HCT116 (cell line): ENCODE measurements at regions not wholly inside any gene's neighbourhood (a gene's known extent, or its start where the extent isn't known, plus 50 kb on each side); places are given as distances from the start of the nearest gene placed in this dataset.

Experiments
- ATAC-seq: fragments of 200-7000 bp; cut with Tn5 transposase; 2 replicates; pipeline ENCODE4 v1.9.1; 2020; ENCODE audit warnings: mild to moderate bottlenecking, moderate library complexity
- BruUV-seq: library from RNA; stranded (reverse); fragments of 400-500 nt; replicated peaks from 2 replicates; lab custom pipeline; 2021; lab: Mats Ljungman, UMichigan
- CTCF ChIA-PET: fragments of 300-600 bp; sonication (Branson Sonifier 250); formaldehyde crosslinking; loops from one replicate; lab custom pipeline; 2021; ENCODE audit warnings: antibody characterized with exemption; lab: Charles Lee
- POLR2A ChIA-PET: fragments of 300-600, 350-600 bp; sonication (Branson Sonifier 250); formaldehyde crosslinking; loops from one replicate; lab custom pipeline; 2021; ENCODE audit warnings: antibody characterized with exemption; lab: Charles Lee
- RAD21 ChIA-PET, 2 experiments: fragments of 300-600 bp; sonication (Branson Sonifier 250); formaldehyde crosslinking; loops; one replicate each; lab custom pipeline; 2023; ENCODE audit warnings: low total read pairs in 2 of 2; ENCODE audit not compliant: uncharacterized antibody in 2 of 2, unreplicated experiment in 2 of 2, low non-redundant PET in 1 of 2; lab: Charles Lee
- DNase-seq: peaks from one replicate; pipeline ENCODE4 v3.0.0-alpha.2; 2010; ENCODE audit warnings: low read depth, low spot score
- H2AFZ ChIP-seq: fragments of 200-600 bp; shearing (Covaris generic), sonication (generic); 2 replicates; pipeline ENCODE4 v1.6.1; 2017; ENCODE audit warnings: low read depth, mixed run types, mixed read lengths, antibody characterized with exemption, low read length; ENCODE audit not compliant: poor library complexity, severe bottlenecking
- H3K27ac ChIP-seq: 2 replicates; pipeline ENCODE4 v1.5.1; 2012; ENCODE audit warnings: low read depth, low read length
- H3K27me3 ChIP-seq: fragments of 200-600 bp; sonication (generic); 2 replicates; pipeline ENCODE4 v1.6.1; 2016; ENCODE audit warnings: mixed run types, low read length, mixed read lengths; ENCODE audit not compliant: insufficient read depth
- H3K36me3 ChIP-seq, 2 experiments: fragments of 200-500 bp in 1 of 2; fragments of 200-600 bp in 1 of 2; sonication (Bioruptor generic) in 1 of 2; sonication (generic) in 1 of 2; 2 replicates each; pipeline versions ENCODE4 v1.5.1 to v1.6.1; 2014 to 2016; ENCODE audit warnings: low read length in 2 of 2, inconsistent platforms in 1 of 2, mixed read lengths in 1 of 2, mixed run types in 1 of 2; ENCODE audit not compliant: insufficient read depth in 2 of 2, control insufficient read depth in 1 of 2
- H3K4me1 ChIP-seq, 2 experiments: fragments of 200-600 bp in 1 of 2; sonication (generic) in 1 of 2; 2 replicates each; pipeline versions ENCODE4 v1.5.1 to v1.6.1; 2012 to 2017; ENCODE audit warnings: low read length in 2 of 2, inconsistent platforms in 1 of 2, mild to moderate bottlenecking in 1 of 2, mixed read lengths in 1 of 2, mixed run types in 1 of 2, moderate library complexity in 1 of 2; ENCODE audit not compliant: insufficient read depth in 2 of 2, control insufficient read depth in 1 of 2
- H3K4me2 ChIP-seq: fragments of 200-600 bp; sonication (generic); 2 replicates; pipeline ENCODE4 v1.6.1; 2017; ENCODE audit warnings: mixed run types, low read length, mixed read lengths
- H3K4me3 ChIP-seq, 2 experiments: fragments of 200-600 bp in 1 of 2; sonication (generic) in 1 of 2; replicated peaks in 1 of 2; 2 replicates each; pipeline ENCODE4 v1.5.1; 2011 to 2016; ENCODE audit warnings: low read length in 2 of 2, control low read depth in 1 of 2, low read depth in 1 of 2, mild to moderate bottlenecking in 1 of 2, mixed read lengths in 1 of 2, mixed run types in 1 of 2
- H3K79me2 ChIP-seq: fragments of 200-600 bp; sonication (generic); 2 replicates; pipeline ENCODE4 v1.6.1; 2017; ENCODE audit warnings: mild to moderate bottlenecking, mixed run types, low read length, moderate library complexity, mixed read lengths; ENCODE audit not compliant: insufficient read depth
- H3K9ac ChIP-seq: fragments of 200-600 bp; sonication (generic); 2 replicates; pipeline ENCODE4 v1.6.1; 2016; ENCODE audit warnings: low read length, mixed read lengths
- H3K9me2 ChIP-seq: fragments of 200-600 bp; sonication (generic), shearing (Covaris generic); 2 replicates; pipeline ENCODE4 v1.6.1; 2017; ENCODE audit warnings: mixed run types, mild to moderate bottlenecking, moderate library complexity; ENCODE audit not compliant: insufficient read depth
- H3K9me3 ChIP-seq, 2 experiments: fragments of 200-500 bp in 1 of 2; fragments of 200-600 bp in 1 of 2; sonication (Bioruptor generic) in 1 of 2; sonication (generic) in 1 of 2; 2 replicates each; pipeline ENCODE4 v1.6.1; 2014 to 2017; ENCODE audit warnings: low read length in 2 of 2, mixed read lengths in 2 of 2, inconsistent platforms in 1 of 2, low read depth in 1 of 2, mild to moderate bottlenecking in 1 of 2, mixed run types in 1 of 2, moderate library complexity in 1 of 2; ENCODE audit not compliant: control insufficient read depth in 1 of 2, insufficient read depth in 1 of 2
- H4K20me1 ChIP-seq: fragments of 200-600 bp; sonication (generic), shearing (Covaris generic); 2 replicates; pipeline ENCODE4 v1.6.1; 2017; ENCODE audit warnings: mixed run types, mild to moderate bottlenecking, moderate library complexity; ENCODE audit not compliant: insufficient read depth
- ATF3 ChIP-seq: IDR thresholded peaks from 2 replicates; pipeline ENCODE4 v1.6.1; 2012
- CBX3 ChIP-seq: IDR thresholded peaks from 2 replicates; pipeline ENCODE4 v1.6.1; 2012; ENCODE audit warnings: low read depth
- CEBPB ChIP-seq: IDR thresholded peaks from 2 replicates; pipeline ENCODE4 v1.6.1; 2012; ENCODE audit warnings: low read depth
- CTCF ChIP-seq, 3 experiments: fragments of 200-600 bp in 1 of 3; sonication (generic) in 1 of 3; IDR thresholded peaks in 2 of 3; conservative IDR thresholded peaks in 1 of 3; 2 replicates each; pipeline ENCODE4 v1.5.1; 2012 to 2017; ENCODE audit warnings: low read depth in 2 of 3, low read length in 2 of 3, antibody characterized with exemption in 1 of 3, borderline replicate concordance in 1 of 3, control low read depth in 1 of 3, mild to moderate bottlenecking in 1 of 3, mixed read lengths in 1 of 3, mixed run types in 1 of 3, moderate library complexity in 1 of 3; ENCODE audit not compliant: insufficient read depth in 1 of 3
- EGR1 ChIP-seq: IDR thresholded peaks from 2 replicates; pipeline ENCODE4 v1.6.1; 2012; ENCODE audit warnings: low read depth
- ELF1 ChIP-seq: IDR thresholded peaks from 2 replicates; pipeline ENCODE4 v1.6.1; 2012; ENCODE audit warnings: low read depth, borderline replicate concordance
- EZH2phosphoT487 ChIP-seq: fragments of 200-600 bp; IDR thresholded peaks from 2 replicates; pipeline ENCODE4 v1.6.1; 2018; ENCODE audit warnings: antibody characterized with exemption, borderline replicate concordance
- FOSL1 ChIP-seq: IDR thresholded peaks from 2 replicates; pipeline ENCODE4 v1.6.1; 2012; ENCODE audit warnings: low read depth
- MAX ChIP-seq: IDR thresholded peaks from 2 replicates; pipeline ENCODE4 v1.6.1; 2012
- POLR2AphosphoS5 ChIP-seq: IDR thresholded peaks from 2 replicates; pipeline ENCODE4 v1.6.1; 2011; ENCODE audit warnings: mild to moderate bottlenecking, low read depth, low read length, moderate library complexity
- RAD21 ChIP-seq: IDR thresholded peaks from 2 replicates; pipeline ENCODE4 v1.6.1; 2012; ENCODE audit warnings: low read depth, mild to moderate bottlenecking
- REST ChIP-seq: IDR thresholded peaks from 2 replicates; pipeline ENCODE4 v1.6.1; 2012; ENCODE audit warnings: low read depth
- SIN3A ChIP-seq: IDR thresholded peaks from 2 replicates; pipeline ENCODE4 v1.6.1; 2012; ENCODE audit warnings: low read depth
- TCF7L2 ChIP-seq: IDR thresholded peaks from 2 replicates; pipeline ENCODE4 v1.7.0; 2011; ENCODE audit warnings: borderline replicate concordance, inconsistent platforms; ENCODE audit not compliant: insufficient read depth, insufficient read length; ENCODE audit errors: extremely low read depth
- ZBTB33 ChIP-seq: IDR thresholded peaks from 2 replicates; pipeline ENCODE4 v1.6.1; 2011; ENCODE audit warnings: mild to moderate bottlenecking, low read length, moderate library complexity; ENCODE audit not compliant: insufficient replicate concordance; ENCODE audit errors: extremely low read depth
- ZNF274 ChIP-seq: fragments of 200-500 bp; sonication (Bioruptor generic); IDR thresholded peaks from 2 replicates; pipeline ENCODE4 v1.6.1; 2014; ENCODE audit warnings: mild to moderate bottlenecking, low read depth, low read length, inconsistent platforms
- intact Hi-C: fragments of 100-400 bp; cut with micrococcal nuclease; formaldehyde crosslinking; loops from 2 replicates; pipeline ENCODE4 v1.10.0; 2022

- no peaks in the 10 kb centered on the region for H4K20me1 ChIP-seq
- POLR2A ChIA-PET: no interaction called here
- H3K4me3 ChIP-seq: no peak overlapping the region
- H3K9me2 ChIP-seq: no peaks in the 10 kb centered on the region
- RAD21 ChIA-PET: no interaction called here
- no peaks in the 10 kb centered on the region for H3K9me3 ChIP-seq
- no peaks in the 10 kb centered on the region for H3K36me3 ChIP-seq
- DNase-seq: no peak
- CTCF ChIA-PET: no interaction called here
- no peak overlapping the region for H3K4me2 ChIP-seq
- H3K27ac ChIP-seq: no peak overlapping the region
- no peak for ATAC-seq
- H3K4me1 ChIP-seq: no peaks in the 10 kb centered on the region
- no peaks in the 10 kb centered on the region for H3K79me2 ChIP-seq
- TF ChIP-seq SIN3A (no peak), ZBTB33 (no peak), ATF3 (no peak), POLR2AphosphoS5 (no peak), CEBPB (no peak), RAD21 (no peak), TCF7L2 (no peak), ELF1 (no peak), EZH2phosphoT487 (no peak), ZNF274 (no peak), REST (no peak), CBX3 (no peak), FOSL1 (no peak), CTCF (IDR thresholded peaks at IDR 0.05 in 2 of 3, conservative IDR thresholded peaks at IDR 0.05 in 1 of 3; ENCODE audit: borderline replicate concordance in 1 of 3, insufficient read depth in 1 of 3, low read depth in 2 of 3, low read length in 2 of 3) (no peak), EGR1 (no peak), MAX (no peak)
- BruUV-seq: no TSS peak
- H2AFZ ChIP-seq: no peak overlapping the region
- H3K27me3 ChIP-seq: peaks cover 16% of the 10 kb centered on the region
- intact Hi-C loops: no loop called here
- no peak overlapping the region for H3K9ac ChIP-seq
Measured at GRCh38 chr12:131499864-131500190, 211.1 kb upstream of the SFSWAP start.
